GM19351 (cell line): ENCODE measurements at regions not wholly inside any gene's neighbourhood (a gene's known extent, or its start where the extent isn't known, plus 50 kb on each side); places are given as distances from the start of the nearest gene placed in this dataset.

Experiments
- ATAC-seq: cut with Tn5 transposase; IDR thresholded peaks from one replicate; pipeline ENCODE4 v1.9.1; 2021; ENCODE audit warnings: mild to moderate bottlenecking, moderate library complexity; ENCODE audit not compliant: unreplicated experiment

- no peak for ATAC-seq
Observed at GRCh38 chr5:107154593-107154992, 516.1 kb downstream of the EFNA5 start.

- ATAC-seq = no peak
Observed at GRCh38 chr5:107153283-107153682, 517.5 kb downstream of the EFNA5 start.

GRCh38 chr5:107149243-107150005, 521.3 kb downstream of the EFNA5 start:
- ATAC-seq = peak; percentile 90

GRCh38 chr5:107147589-107147988, 523.1 kb downstream of the EFNA5 start:
- no peak for ATAC-seq

- no peak for ATAC-seq
Observed at GRCh38 chr5:107146901-107147300, 523.8 kb downstream of the EFNA5 start.

- ATAC-seq = no peak
Observed at GRCh38 chr5:107135391-107135790, 535.3 kb downstream of the EFNA5 start.

- ATAC-seq = no peak
Observed at GRCh38 chr5:107134931-107135330, 535.8 kb downstream of the EFNA5 start.

- ATAC-seq = no peak
Observed at GRCh38 chr5:107129051-107129450, 541.7 kb downstream of the EFNA5 start.

- no peak for ATAC-seq
Observed at GRCh38 chr5:107127878-107128277, 542.9 kb downstream of the EFNA5 start.

- ATAC-seq = no peak
Observed at GRCh38 chr5:107126341-107126740, 544.4 kb downstream of the EFNA5 start.

- ATAC-seq = no peak
Observed at GRCh38 chr5:107124376-107124775, 546.4 kb downstream of the EFNA5 start.

- ATAC-seq = no peak
Observed at GRCh38 chr5:107123014-107123413, 547.7 kb downstream of the EFNA5 start.

GRCh38 chr5:107121793-107122519, 548.8 kb downstream of the EFNA5 start:
- no peak for ATAC-seq

GRCh38 chr5:107119656-107120055, 551.1 kb downstream of the EFNA5 start:
- no peak for ATAC-seq

- ATAC-seq = no peak
Observed at GRCh38 chr5:107118184-107119019, 552.3 kb downstream of the EFNA5 start.

GRCh38 chr5:107112216-107112615, 558.5 kb downstream of the EFNA5 start:
- ATAC-seq = no peak

- no peak for ATAC-seq
Observed at GRCh38 chr5:107104040-107104995, 566.4 kb downstream of the EFNA5 start.

- no peak for ATAC-seq
Observed at GRCh38 chr5:107103522-107103921, 567.2 kb downstream of the EFNA5 start.

GRCh38 chr5:107100121-107100520, 570.6 kb downstream of the EFNA5 start:
- ATAC-seq = no peak

- ATAC-seq = no peak
Observed at GRCh38 chr5:107099506-107099905, 571.2 kb downstream of the EFNA5 start.
